ENCODE measurements at regions not wholly inside any gene's neighbourhood (a gene's known extent, or its start where the extent isn't known, plus 50 kb on each side); places are given as distances from the start of the nearest gene placed in this dataset.

DNA sequence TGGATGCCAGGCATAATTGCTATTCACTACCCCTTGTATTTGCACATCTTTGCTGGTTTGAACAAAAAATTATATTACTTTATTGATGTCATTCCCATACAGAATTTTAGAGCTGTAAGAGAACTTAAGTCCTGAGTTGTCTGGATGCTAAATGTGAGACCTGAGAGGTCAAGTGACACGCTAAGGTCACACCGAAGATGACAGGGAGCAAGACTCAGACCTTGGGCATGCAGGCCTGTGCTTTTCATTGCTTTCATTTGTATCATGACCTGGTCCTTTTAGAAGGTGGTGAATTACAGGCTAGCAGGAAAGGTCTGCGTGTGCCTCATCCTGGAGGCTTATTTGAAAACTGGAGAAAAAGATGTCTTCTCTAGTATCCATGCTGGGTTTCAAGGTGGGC, 312.0 kb upstream of the RASGRP1 start:
- Histone ChIP-seq H3K14ac (ENCODE audit: insufficient read length) (no peak overlapping the region), H3K4me2 (ENCODE audit: insufficient read depth in 1 of 2, low read depth in 2 of 2, low read length in 2 of 2) (no peak overlapping the region), H3K23ac (ENCODE audit: insufficient read length) (no peak overlapping the region), H2BK15ac (ENCODE audit: low read length) (no peak overlapping the region), H4K20me1 (replicated peaks in 1 of 2; ENCODE audit: control insufficient read depth in 1 of 2, insufficient read depth in 2 of 2, low read length in 2 of 2) (no peaks in the 10 kb centered on the region), H2BK120ac (replicated peaks; ENCODE audit: low read depth, low read length) (no peak overlapping the region), H3K27ac (ENCODE audit: low read depth, low read length) (no peak overlapping the region), H3K4me1 (replicated peaks in 1 of 4; ENCODE audit: control insufficient read depth in 3 of 4, insufficient read depth in 4 of 4, low read length in 3 of 4) (no peaks in the 10 kb centered on the region), H3K18ac (ENCODE audit: extremely low read depth, low read length) (no peak overlapping the region), H2AK5ac (ENCODE audit: low read depth, low read length) (no peak overlapping the region), H3K4ac (replicated peaks; ENCODE audit: insufficient read length, low read depth, low read length) (no peak overlapping the region), H3K79me2 (ENCODE audit: control insufficient read depth in 1 of 2, insufficient read depth in 2 of 2, low read length in 2 of 2) (no peaks in the 10 kb centered on the region), H3K27me3 (replicated peaks in 1 of 4; ENCODE audit: control insufficient read depth in 3 of 4, extremely low read depth in 1 of 4, insufficient read depth in 3 of 4, low read length in 3 of 4) (no peaks in the 10 kb centered on the region), H3K79me1 (ENCODE audit: low read depth, low read length) (no peaks in the 10 kb centered on the region), H2BK20ac (ENCODE audit: low read length) (no peak overlapping the region), H4K5ac (ENCODE audit: insufficient read length, low read depth, low read length) (no peak overlapping the region), H4K8ac (ENCODE audit: extremely low read depth, insufficient read depth, low read length) (no peak overlapping the region), H3K9me3 (ENCODE audit: insufficient read depth in 2 of 2, low read depth in 1 of 2, low read length in 1 of 2) (peaks cover 3 to 5% of the 10 kb centered on the region in 2 experiments; a peak in 1 of 4 replicates), H3K4me3 (ENCODE audit: extremely low read depth in 1 of 4, insufficient read depth in 2 of 4, low read depth in 3 of 4, low read length in 4 of 4) (no peak overlapping the region), H3K9ac (replicated peaks in 1 of 4; ENCODE audit: extremely low read depth in 1 of 4, low read depth in 3 of 4, low read length in 3 of 4) (no peak overlapping the region), H3K36me3 (ENCODE audit: control insufficient read depth in 2 of 4, insufficient read depth in 4 of 4, low read length in 3 of 4) (no peaks in the 10 kb centered on the region), H4K91ac (replicated peaks; ENCODE audit: insufficient read length, low read length) (no peak overlapping the region), H2BK5ac (ENCODE audit: low read depth, low read length) (no peak overlapping the region), H2BK12ac (ENCODE audit: low read depth, low read length) (no peak overlapping the region), H3K56ac (replicated peaks; ENCODE audit: insufficient read length, low read depth, low read length) (no peak overlapping the region), H2AFZ (ENCODE audit: low read length) (no peak overlapping the region), H3K23me2 (ENCODE audit: low read depth, low read length) (no peaks in the 10 kb centered on the region)
- TF ChIP-seq GTF2F1 (IDR thresholded peaks at IDR 0.05; ENCODE audit: borderline replicate concordance, low read depth, low read length) (no peak), CHD2 (IDR thresholded peaks at IDR 0.05; ENCODE audit: low read length) (no peak), TEAD4 (IDR thresholded peaks at IDR 0.05; ENCODE audit: low read depth, low read length) (no peak), GABPA (IDR thresholded peaks at IDR 0.05; ENCODE audit: borderline replicate concordance, insufficient read depth, low read length) (no peak), CHD1 (IDR thresholded peaks at IDR 0.05; ENCODE audit: low read depth, low read length) (no peak)
- no peak for FAIRE-seq
- WGBS, 2 experiments (ENCODE audit: extremely low coverage in 1 of 2, insufficient coverage in 1 of 2, insufficient read length in 1 of 2, insufficient replicate concordance in 2 of 2, low coverage in 1 of 2, low lambda C conversion rate in 2 of 2, missing lambda C conversion rate in 1 of 2) = 82% methylated on average over 3 of the region's 3 CpGs; no CpG with 5 or more reads in 1 of the 2 experiments
- ChIA-PET CTCF (ENCODE audit: partially characterized antibody) (interaction anchor here (0.7 to 1.6 kb wide), 2 partner anchors 23 to 598 kb away, joined by 4 read pairs; no protein-coding TSS in a partner anchor), POLR2A (ENCODE audit: partially characterized antibody) (no interaction called here)
- no peak for DNase-seq (ENCODE audit: low read depth in 1 of 2, low spot score in 2 of 2)
